NB4 (cell line): ENCODE measurements at regions not wholly inside any gene's neighbourhood (a gene's known extent, or its start where the extent isn't known, plus 50 kb on each side); places are given as distances from the start of the nearest gene placed in this dataset.

Experiments
- DNase-seq: peaks from one replicate; pipeline ENCODE4 v3.0.0; 2010; ENCODE audit warnings: low read depth
- H3K4me3 ChIP-seq: one replicate; pipeline ENCODE4 v1.5.1; 2011; ENCODE audit warnings: mild to moderate bottlenecking, low read depth, low read length, moderate library complexity
- CTCF ChIP-seq: IDR thresholded peaks from one replicate; pipeline ENCODE4 v1.5.1; 2012; ENCODE audit warnings: low read depth, low read length
- MYC ChIP-seq: IDR thresholded peaks from 2 replicates; pipeline ENCODE4 v1.6.1; 2011; ENCODE audit warnings: low read depth, low read length
- POLR2A ChIP-seq: IDR thresholded peaks from 2 replicates; pipeline ENCODE4 v1.6.1; 2011; ENCODE audit warnings: mild to moderate bottlenecking; ENCODE audit not compliant: insufficient read length; ENCODE audit errors: extremely low read depth
- TF ChIP-seq, protein P1 (sequence below): IDR thresholded peaks from 2 replicates; pipeline ENCODE4 v1.6.1; 2011; ENCODE audit warnings: low read depth, low read length

- no peak overlapping the region for H3K4me3 ChIP-seq
- DNase-seq: no peak
- TF ChIP-seq MYC: no peak
- TF ChIP-seq CTCF: no peak
- TF ChIP-seq, protein P1, sequence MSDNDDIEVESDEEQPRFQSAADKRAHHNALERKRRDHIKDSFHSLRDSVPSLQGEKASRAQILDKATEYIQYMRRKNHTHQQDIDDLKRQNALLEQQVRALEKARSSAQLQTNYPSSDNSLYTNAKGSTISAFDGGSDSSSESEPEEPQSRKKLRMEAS: no peak
- TF ChIP-seq POLR2A: no peak
Observed at GRCh38 chr10:130751106-130751840, 560.2 kb downstream of the TCERG1L start.

GRCh38 chr10:130751851-130752250 lies 559.7 kb downstream of the TCERG1L start:
- DNase-seq: no peak
- TF ChIP-seq MYC (no peak), POLR2A (no peak), CTCF (no peak)
- TF ChIP-seq, protein P1: no peak
- no peak overlapping the region for H3K4me3 ChIP-seq

DNA sequence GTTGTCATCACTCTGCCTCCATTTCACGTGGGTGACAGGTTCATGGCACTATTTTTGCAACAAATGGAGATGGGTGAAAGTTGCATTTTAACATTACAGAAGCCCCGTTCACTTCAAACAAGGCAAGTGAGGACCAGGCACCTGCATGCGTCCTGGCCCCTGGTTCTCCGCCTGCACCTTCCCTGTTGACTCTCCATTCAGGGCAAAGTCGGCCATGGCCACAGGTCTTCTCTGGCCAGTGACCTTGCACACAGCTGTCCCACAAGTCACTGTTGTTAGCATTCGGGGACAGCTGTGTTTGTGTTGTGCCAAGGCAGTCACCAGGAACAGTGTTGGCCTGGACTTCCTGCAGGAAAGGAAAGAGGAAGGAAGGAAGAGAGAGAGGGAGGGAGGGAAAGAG lies 554.9 kb downstream of the TCERG1L start:
- H3K4me3 ChIP-seq: no peak overlapping the region
- TF ChIP-seq MYC: no peak
- no peak for TF ChIP-seq POLR2A
- TF ChIP-seq, protein P1: no peak
- TF ChIP-seq CTCF: no peak
- no peak for DNase-seq

DNA sequence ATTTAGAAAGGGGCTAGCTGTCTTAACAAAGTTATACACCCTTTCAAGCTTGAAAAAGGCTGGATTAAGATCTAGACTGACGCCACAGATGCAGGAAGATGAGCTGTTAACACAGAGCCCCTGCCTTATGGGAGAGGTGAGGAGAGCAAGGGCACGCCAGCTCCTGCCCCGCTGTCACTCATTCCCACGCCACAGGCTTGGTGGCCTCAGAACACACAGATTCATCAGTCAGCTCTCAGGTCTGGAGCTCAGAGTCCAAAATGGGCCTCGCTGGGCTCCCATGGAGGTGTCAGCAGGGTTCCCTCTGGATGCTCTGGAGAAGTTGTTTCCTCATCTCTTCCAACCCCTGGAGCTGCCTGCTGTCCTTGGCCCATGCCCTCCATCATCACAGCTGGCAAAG lies 554.2 kb downstream of the TCERG1L start:
- H3K4me3 ChIP-seq: no peak overlapping the region
- no peak for TF ChIP-seq MYC
- TF ChIP-seq, protein P1: no peak
- TF ChIP-seq CTCF: no peak
- TF ChIP-seq POLR2A: no peak
- DNase-seq: no peak

DNA sequence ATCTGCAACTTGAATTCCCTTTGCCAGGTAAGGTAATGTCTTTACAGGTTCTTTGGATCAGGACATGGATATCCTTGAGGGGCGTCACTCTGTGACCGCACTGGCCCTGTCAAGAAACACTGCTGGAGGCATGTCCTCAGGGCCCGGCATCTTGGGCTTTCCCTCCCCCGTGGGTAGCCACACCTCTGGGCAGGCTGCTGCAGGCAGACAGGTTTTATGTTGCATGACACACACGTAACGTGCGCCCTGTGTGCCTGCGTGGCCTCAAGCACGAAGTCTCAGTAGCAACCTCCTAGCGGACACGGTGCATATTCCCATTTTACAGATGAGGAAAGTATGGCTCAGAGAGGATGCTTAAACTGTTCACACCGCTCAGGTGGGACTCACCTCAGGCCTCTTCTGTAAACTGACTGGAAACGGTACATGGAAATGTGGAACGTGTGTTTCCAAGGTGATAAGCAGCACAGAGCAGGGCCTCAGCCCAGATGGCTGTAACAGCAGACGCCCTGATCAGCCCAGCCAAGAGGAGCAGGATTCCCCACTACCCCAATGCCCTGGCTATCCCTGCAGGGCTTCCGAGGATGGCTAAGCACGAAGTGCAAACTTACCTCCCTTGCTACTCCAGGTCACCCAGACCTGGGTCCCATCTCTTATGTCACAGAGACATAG lies 553.6 kb downstream of the TCERG1L start:
- no peak for DNase-seq
- no peak overlapping the region for H3K4me3 ChIP-seq
- TF ChIP-seq POLR2A (no peak), CTCF (no peak), MYC (no peak)
- TF ChIP-seq, protein P1: no peak
